Activated CD4-positive, alpha-beta T cell treated with anti-CD3 and anti-CD28 coated beads, Interleukin-2, amount 10 ng/mL, durations not matched to agents 7 days and 5 days (primary cell): ENCODE measurements at regions not wholly inside any gene's neighbourhood (a gene's known extent, or its start where the extent isn't known, plus 50 kb on each side); places are given as distances from the start of the nearest gene placed in this dataset.

Experiments used
- CTCF ChIA-PET: fragments of 350-600 bp; sonication (Branson Sonifier 250); formaldehyde crosslinking; loops from one replicate; lab custom pipeline; 2021; ENCODE audit warnings: antibody characterized with exemption; lab: Charles Lee
- POLR2A ChIA-PET: fragments of 350-600 bp; sonication (Branson Sonifier 250); formaldehyde crosslinking; loops from one replicate; lab custom pipeline; 2021; ENCODE audit warnings: antibody characterized with exemption; lab: Charles Lee
- DNase-seq: peaks from one replicate; pipeline ENCODE4 v3.0.0-alpha.2; 2020
- H3K27ac Mint-ChIP-seq: one replicate; pipeline ENCODE4 v1.8.0; 2021; ENCODE audit warnings: mild to moderate bottlenecking, moderate library complexity, mixed read lengths
- H3K27me3 Mint-ChIP-seq: one replicate; pipeline ENCODE4 v1.8.0; 2021; ENCODE audit warnings: mixed read lengths
- H3K36me3 Mint-ChIP-seq: one replicate; pipeline ENCODE4 v1.8.0; 2021; ENCODE audit warnings: low read depth, mixed read lengths
- H3K4me1 Mint-ChIP-seq: one replicate; pipeline ENCODE4 v1.8.0; 2021; ENCODE audit warnings: mixed read lengths
- H3K4me3 Mint-ChIP-seq: one replicate; pipeline ENCODE4 v1.8.0; 2021; ENCODE audit warnings: mild to moderate bottlenecking, moderate library complexity, mixed read lengths
- H3K9me3 Mint-ChIP-seq: one replicate; pipeline ENCODE4 v1.8.0; 2021; ENCODE audit warnings: mixed read lengths

- peaks cover 6% of the 10 kb centered on the region for H3K27me3 Mint-ChIP-seq
- POLR2A ChIA-PET: no interaction called here
- H3K9me3 Mint-ChIP-seq: no peaks in the 10 kb centered on the region
- no peaks in the 10 kb centered on the region for H3K36me3 Mint-ChIP-seq
- H3K4me1 Mint-ChIP-seq: no peaks in the 10 kb centered on the region
- H3K4me3 Mint-ChIP-seq: no peak overlapping the region
- CTCF ChIA-PET: no interaction called here
- DNase-seq: no peak
- H3K27ac Mint-ChIP-seq: no peak overlapping the region
These were observed 360.8 kb downstream of the LMO4 start for GRCh38 chr1:87689487-87689886.

- H3K27ac Mint-ChIP-seq: no peak overlapping the region
These were observed 367.8 kb downstream of the LMO4 start for GRCh38 chr1:87696483-87696882.

GRCh38 chr1:87702455-87702854, 373.8 kb downstream of the LMO4 start:
- ChIA-PET POLR2A (no interaction called here), CTCF (no interaction called here)
- H3K4me3 Mint-ChIP-seq: no peak overlapping the region
- no peaks in the 10 kb centered on the region for H3K27me3 Mint-ChIP-seq
- no peaks in the 10 kb centered on the region for H3K4me1 Mint-ChIP-seq
- no peak for DNase-seq
- H3K9me3 Mint-ChIP-seq: peaks cover 7% of the 10 kb centered on the region
- H3K36me3 Mint-ChIP-seq: no peaks in the 10 kb centered on the region
- H3K27ac Mint-ChIP-seq: no peak overlapping the region

More at GRCh38 chr1:87696483-87696882, 367.8 kb downstream of the LMO4 start:
- ChIA-PET CTCF (no interaction called here), POLR2A (no interaction called here)
- Mint-ChIP-seq H3K4me3 (no peak overlapping the region), H3K27me3 (peaks cover 3% of the 10 kb centered on the region), H3K4me1 (no peaks in the 10 kb centered on the region), H3K9me3 (peaks cover 3% of the 10 kb centered on the region), H3K36me3 (no peaks in the 10 kb centered on the region)
- DNase-seq: no peak

GRCh38 chr1:87705233-87705632, 376.6 kb downstream of the LMO4 start:
- Mint-ChIP-seq H3K36me3 (no peaks in the 10 kb centered on the region), H3K9me3 (peaks cover 7% of the 10 kb centered on the region), H3K27me3 (no peaks in the 10 kb centered on the region), H3K4me3 (no peak overlapping the region), H3K4me1 (no peaks in the 10 kb centered on the region), H3K27ac (no peak overlapping the region)
- CTCF ChIA-PET: no interaction called here
- POLR2A ChIA-PET: no interaction called here
- DNase-seq: no peak

- Mint-ChIP-seq H3K27me3 (no peaks in the 10 kb centered on the region), H3K4me3 (no peak overlapping the region), H3K36me3 (no peaks in the 10 kb centered on the region), H3K27ac (no peak overlapping the region), H3K4me1 (no peaks in the 10 kb centered on the region), H3K9me3 (peaks cover 3% of the 10 kb centered on the region)
- ChIA-PET CTCF (no interaction called here), POLR2A (no interaction called here)
- no peak for DNase-seq
These were observed 377.5 kb downstream of the LMO4 start for GRCh38 chr1:87706203-87706602.

- peaks cover 2% of the 10 kb centered on the region for H3K9me3 Mint-ChIP-seq
- H3K27me3 Mint-ChIP-seq: no peaks in the 10 kb centered on the region
- no peaks in the 10 kb centered on the region for H3K4me1 Mint-ChIP-seq
- H3K27ac Mint-ChIP-seq: no peak overlapping the region
- H3K4me3 Mint-ChIP-seq: no peak overlapping the region
- ChIA-PET POLR2A (no interaction called here), CTCF (no interaction called here)
- no peak for DNase-seq
- no peaks in the 10 kb centered on the region for H3K36me3 Mint-ChIP-seq
These were observed 378.1 kb downstream of the LMO4 start for GRCh38 chr1:87706779-87707228.

- Mint-ChIP-seq H3K27ac (no peak overlapping the region), H3K4me1 (no peaks in the 10 kb centered on the region), H3K27me3 (no peaks in the 10 kb centered on the region), H3K36me3 (no peaks in the 10 kb centered on the region), H3K9me3 (no peaks in the 10 kb centered on the region), H3K4me3 (no peak overlapping the region)
- ChIA-PET POLR2A (no interaction called here), CTCF (no interaction called here)
- DNase-seq: no peak
These were observed 378.7 kb downstream of the LMO4 start for GRCh38 chr1:87707411-87707810.

GRCh38 chr1:87712261-87713010, 383.8 kb downstream of the LMO4 start:
- no peaks in the 10 kb centered on the region for H3K4me1 Mint-ChIP-seq
- H3K36me3 Mint-ChIP-seq: no peaks in the 10 kb centered on the region
- no peaks in the 10 kb centered on the region for H3K9me3 Mint-ChIP-seq
- no peak for DNase-seq
- H3K27me3 Mint-ChIP-seq: peaks cover 5% of the 10 kb centered on the region
- H3K4me3 Mint-ChIP-seq: no peak overlapping the region
- ChIA-PET POLR2A (no interaction called here), CTCF (no interaction called here)
- no peak overlapping the region for H3K27ac Mint-ChIP-seq

GRCh38 chr1:87714278-87714677, 385.6 kb downstream of the LMO4 start:
- CTCF ChIA-PET: interaction anchor here (0.6 to 0.7 kb wide), 2 partner anchors 123 to 1388 kb away, joined by 3 to 4 read pairs; no protein-coding TSS in a partner anchor
- POLR2A ChIA-PET: no interaction called here
- Mint-ChIP-seq H3K27ac (no peak overlapping the region), H3K4me3 (no peak overlapping the region), H3K4me1 (no peaks in the 10 kb centered on the region), H3K27me3 (peaks cover 5% of the 10 kb centered on the region), H3K9me3 (no peaks in the 10 kb centered on the region), H3K36me3 (no peaks in the 10 kb centered on the region)
- DNase-seq: no peak

GRCh38 chr1:87715052-87715451, 386.4 kb downstream of the LMO4 start:
- H3K27ac Mint-ChIP-seq: no peak overlapping the region
- H3K4me3 Mint-ChIP-seq: no peak overlapping the region
- POLR2A ChIA-PET: no interaction called here
- H3K4me1 Mint-ChIP-seq: no peaks in the 10 kb centered on the region
- DNase-seq: no peak
- H3K36me3 Mint-ChIP-seq: no peaks in the 10 kb centered on the region
- CTCF ChIA-PET: interaction anchor here (0.7 kb wide), 1 partner anchor 124 kb away, joined by 4 read pairs; no protein-coding TSS in a partner anchor
- no peaks in the 10 kb centered on the region for H3K9me3 Mint-ChIP-seq
- peaks cover 5% of the 10 kb centered on the region for H3K27me3 Mint-ChIP-seq

- no peak for DNase-seq
- no peaks in the 10 kb centered on the region for H3K9me3 Mint-ChIP-seq
- peaks cover 5% of the 10 kb centered on the region for H3K27me3 Mint-ChIP-seq
- H3K4me3 Mint-ChIP-seq: no peak overlapping the region
- H3K4me1 Mint-ChIP-seq: no peaks in the 10 kb centered on the region
- no peaks in the 10 kb centered on the region for H3K36me3 Mint-ChIP-seq
- H3K27ac Mint-ChIP-seq: no peak overlapping the region
- ChIA-PET POLR2A (no interaction called here), CTCF (no interaction called here)
These were observed 386.8 kb downstream of the LMO4 start for GRCh38 chr1:87715471-87715870.

GRCh38 chr1:87717157-87717670, 388.5 kb downstream of the LMO4 start:
- Mint-ChIP-seq H3K4me3 (no peak overlapping the region), H3K4me1 (no peaks in the 10 kb centered on the region), H3K36me3 (no peaks in the 10 kb centered on the region), H3K27me3 (peaks cover 5% of the 10 kb centered on the region), H3K9me3 (no peaks in the 10 kb centered on the region), H3K27ac (no peak overlapping the region)
- POLR2A ChIA-PET: no interaction called here
- no peak for DNase-seq
- CTCF ChIA-PET: no interaction called here

- H3K27ac Mint-ChIP-seq: no peak overlapping the region
- DNase-seq: no peak
- CTCF ChIA-PET: no interaction called here
- H3K36me3 Mint-ChIP-seq: no peaks in the 10 kb centered on the region
- no peaks in the 10 kb centered on the region for H3K9me3 Mint-ChIP-seq
- H3K4me3 Mint-ChIP-seq: no peak overlapping the region
- H3K4me1 Mint-ChIP-seq: no peaks in the 10 kb centered on the region
- peaks cover 2% of the 10 kb centered on the region for H3K27me3 Mint-ChIP-seq
- POLR2A ChIA-PET: no interaction called here
These were observed 389.7 kb downstream of the LMO4 start for GRCh38 chr1:87718241-87718950.
